HEK293 (cell line): ENCODE measurements at regions not wholly inside any gene's neighbourhood (a gene's known extent, or its start where the extent isn't known, plus 50 kb on each side); places are given as distances from the start of the nearest gene placed in this dataset.
"Not testable (repeated sequence)": the region's sequence is repeated elsewhere in the genome, so short reads cannot be mapped to it uniquely, and the experiment has no call there.

Source experiments
- CTCF ChIA-PET: fragments of 350-600 bp; formaldehyde crosslinking; extraction: SDS; loops from one replicate; lab custom pipeline; 2021; ENCODE audit warnings: antibody characterized with exemption; lab: Yijun Ruan, JAX
- POLR2A ChIA-PET: fragments of 300-600 bp; formaldehyde crosslinking; extraction: SDS; loops from one replicate; lab custom pipeline; 2020; ENCODE audit warnings: antibody characterized with exemption, inconsistent platforms; lab: Yijun Ruan, JAX
- H3K27ac ChIP-seq: fragments of 200-500 bp; sonication (Bioruptor generic); 2 replicates; pipeline ENCODE4 v1.5.1; 2014; ENCODE audit warnings: low read depth, low read length, control low read depth, inconsistent platforms; ENCODE audit errors: extremely low read depth
- H3K36me3 ChIP-seq, 2 experiments: fragments of 200-500 bp in 1 of 2; sonication (Bioruptor generic) in 1 of 2; 1 replicate in 1 of 2; 2 replicates in 1 of 2; pipeline ENCODE4 v1.5.1; 2014 to 2017; ENCODE audit warnings: inconsistent platforms in 2 of 2, low read length in 2 of 2; ENCODE audit not compliant: control insufficient read depth in 2 of 2, insufficient read depth in 1 of 2
- H3K4me1 ChIP-seq: fragments of 200-500 bp; sonication (Bioruptor generic); 2 replicates; pipeline ENCODE4 v1.5.1; 2014; ENCODE audit warnings: mild to moderate bottlenecking, low read length, inconsistent platforms; ENCODE audit not compliant: control insufficient read depth, insufficient read depth
- H3K4me3 ChIP-seq: 2 replicates; pipeline ENCODE4 v1.5.1; 2011; ENCODE audit warnings: low read depth, mild to moderate bottlenecking, control low read depth, low read length, moderate library complexity
- H3K9me3 ChIP-seq: fragments of 200-500 bp; sonication (Bioruptor generic); 2 replicates; pipeline ENCODE4 v1.5.1; 2014; ENCODE audit warnings: low read depth, low read length, inconsistent platforms; ENCODE audit not compliant: control insufficient read depth, insufficient read depth
- GFI1B ChIP-seq: fragments of 450-650 bp; formaldehyde crosslinking; IDR thresholded peaks from 2 replicates; pipeline ENCODE4 v1.5.1; 2016; ENCODE audit warnings: missing biosample characterization, missing genetic modification characterization
- REPIN1 ChIP-seq: fragments of 450-650 bp; formaldehyde crosslinking; IDR thresholded peaks from 2 replicates; pipeline ENCODE4 v1.5.1; 2017; ENCODE audit warnings: missing biosample characterization, missing genetic modification characterization, low read depth
- SETDB1 ChIP-seq: IDR thresholded peaks from one replicate; pipeline ENCODE4 v1.6.1; 2017; ENCODE audit warnings: mild to moderate bottlenecking, low read length, moderate library complexity, mixed read lengths; ENCODE audit not compliant: insufficient read length
- TRIM28 ChIP-seq: IDR thresholded peaks from 2 replicates; pipeline ENCODE4 v1.6.1; 2011; ENCODE audit warnings: low read length, control low read depth, borderline replicate concordance
- ZBTB10 ChIP-seq: fragments of 450-650 bp; formaldehyde crosslinking; IDR thresholded peaks from 2 replicates; pipeline ENCODE4 v1.5.1; 2016; ENCODE audit warnings: missing biosample characterization, missing genetic modification characterization
- ZBTB20 ChIP-seq: fragments of 450-650 bp; formaldehyde crosslinking; IDR thresholded peaks from 2 replicates; pipeline ENCODE4 v1.5.1; 2016; ENCODE audit warnings: missing biosample characterization, missing genetic modification characterization
- ZBTB48 ChIP-seq: fragments of 450-650 bp; formaldehyde crosslinking; IDR thresholded peaks from 2 replicates; pipeline ENCODE4 v1.5.1; 2016; ENCODE audit warnings: missing biosample characterization, missing genetic modification characterization
- ZBTB49 ChIP-seq: fragments of 450-650 bp; formaldehyde crosslinking; IDR thresholded peaks from 2 replicates; pipeline ENCODE4 v1.5.1; 2016; ENCODE audit warnings: missing biosample characterization, missing genetic modification characterization, low read depth
- ZIC2 ChIP-seq: fragments of 450-650 bp; formaldehyde crosslinking; IDR thresholded peaks from 2 replicates; pipeline ENCODE4 v1.5.1; 2016; ENCODE audit warnings: missing biosample characterization, missing genetic modification characterization
- ZNF146 ChIP-seq: fragments of 450-650 bp; formaldehyde crosslinking; IDR thresholded peaks from 2 replicates; pipeline ENCODE4 v1.5.1; 2016; ENCODE audit warnings: missing biosample characterization, missing genetic modification characterization
- ZNF155 ChIP-seq: fragments of 450-650 bp; formaldehyde crosslinking; IDR thresholded peaks from 2 replicates; pipeline ENCODE4 v1.5.1; 2016; ENCODE audit warnings: missing biosample characterization, missing genetic modification characterization
- ZNF175 ChIP-seq: fragments of 450-650 bp; formaldehyde crosslinking; IDR thresholded peaks from 2 replicates; pipeline ENCODE4 v1.5.1; 2016; ENCODE audit warnings: missing biosample characterization, missing genetic modification characterization
- ZNF19 ChIP-seq: fragments of 450-650 bp; formaldehyde crosslinking; IDR thresholded peaks from 2 replicates; pipeline ENCODE4; 2016; ENCODE audit warnings: missing biosample characterization, missing genetic modification characterization, low read depth
- ZNF24 ChIP-seq: fragments of 450-650 bp; formaldehyde crosslinking; IDR thresholded peaks from 2 replicates; pipeline ENCODE4 v1.5.1; 2016; ENCODE audit warnings: missing biosample characterization, missing genetic modification characterization
- ZNF280D ChIP-seq: fragments of 450-650 bp; formaldehyde crosslinking; IDR thresholded peaks from 2 replicates; pipeline ENCODE4 v1.5.1; 2016; ENCODE audit warnings: missing biosample characterization, missing genetic modification characterization
- ZNF423 ChIP-seq: fragments of 450-650 bp; formaldehyde crosslinking; IDR thresholded peaks from 2 replicates; pipeline ENCODE4 v1.5.1; 2016; ENCODE audit warnings: missing biosample characterization, missing genetic modification characterization
- ZNF433 ChIP-seq: fragments of 450-650 bp; formaldehyde crosslinking; IDR thresholded peaks from 2 replicates; pipeline ENCODE4 v1.5.1; 2016; ENCODE audit warnings: missing biosample characterization, missing genetic modification characterization, low read depth
- ZNF48 ChIP-seq: fragments of 450-650 bp; formaldehyde crosslinking; IDR thresholded peaks from 2 replicates; pipeline ENCODE4 v1.5.1; 2016; ENCODE audit warnings: missing biosample characterization, missing genetic modification characterization
- ZNF555 ChIP-seq: fragments of 450-650 bp; formaldehyde crosslinking; conservative IDR thresholded peaks from 2 replicates; pipeline ENCODE4 v1.5.1; 2017; ENCODE audit warnings: missing biosample characterization, mild to moderate bottlenecking, missing genetic modification characterization, inconsistent platforms
- ZNF585B ChIP-seq: fragments of 450-650 bp; formaldehyde crosslinking; IDR thresholded peaks from 2 replicates; pipeline ENCODE4 v1.5.1; 2016; ENCODE audit warnings: missing biosample characterization, missing genetic modification characterization
- ZNF626 ChIP-seq: fragments of 450-650 bp; sonication (Bioruptor Pico); formaldehyde crosslinking; IDR thresholded peaks from 2 replicates; pipeline ENCODE4 v1.5.1; 2018; ENCODE audit warnings: missing biosample characterization, missing genetic modification characterization, inconsistent platforms
- ZNF707 ChIP-seq: fragments of 450-650 bp; formaldehyde crosslinking; IDR thresholded peaks from 2 replicates; pipeline ENCODE4 v1.5.1; 2016; ENCODE audit warnings: missing biosample characterization, missing genetic modification characterization
- ZNF777 ChIP-seq: fragments of 450-650 bp; formaldehyde crosslinking; IDR thresholded peaks from 2 replicates; pipeline ENCODE4 v1.5.1; 2017; ENCODE audit warnings: missing biosample characterization, missing genetic modification characterization, borderline replicate concordance
- ZNF785 ChIP-seq: fragments of 450-650 bp; formaldehyde crosslinking; IDR thresholded peaks from 2 replicates; pipeline ENCODE4 v1.5.1; 2016; ENCODE audit warnings: missing biosample characterization, missing genetic modification characterization
- ZNF830 ChIP-seq: fragments of 450-650 bp; IDR thresholded peaks from 2 replicates; pipeline ENCODE4 v1.5.0; 2018; ENCODE audit warnings: missing biosample characterization, missing genetic modification characterization, low read depth, mild to moderate bottlenecking, moderate library complexity
- ZSCAN5A ChIP-seq: fragments of 450-650 bp; formaldehyde crosslinking; IDR thresholded peaks from 2 replicates; pipeline ENCODE4 v1.5.1; 2016; ENCODE audit warnings: missing biosample characterization, missing genetic modification characterization

- H3K4me3 ChIP-seq, H3K36me3 ChIP-seq, H3K9me3 ChIP-seq, POLR2A ChIA-PET, H3K27ac ChIP-seq, H3K4me1 ChIP-seq, CTCF ChIA-PET: not testable (repeated sequence)
- peak; percentile 19; the same call in 1 of the 2 replicates for TF ChIP-seq TRIM28
- TF ChIP-seq SETDB1: peak; percentile 27
- TF ChIP-seq ZNF707 (tag by site-specific recombination): peak; percentile 91
These were observed 127.5 kb downstream of the TFCP2L1 start for GRCh38 chr2:121157481-121157880.

GRCh38 chr2:121159291-121160071 is 125.5 kb downstream of the TFCP2L1 start:
- POLR2A ChIA-PET: no interaction called here

GRCh38 chr2:121160366-121160765 is 124.6 kb downstream of the TFCP2L1 start:
- Histone ChIP-seq H3K27ac (no peak overlapping the region), H3K9me3 (no peaks in the 10 kb centered on the region), H3K36me3 (no peaks in the 10 kb centered on the region), H3K4me3 (no peak overlapping the region), H3K4me1 (no peaks in the 10 kb centered on the region)
- ChIA-PET POLR2A (no interaction called here), CTCF (interaction anchor here (0.7 to 1.5 kb wide), 4 partner anchors 8 to 196 kb away, joined by 3 read pairs; no protein-coding TSS in a partner anchor)
- TF ChIP-seq ZBTB10 (tag by site-specific recombination) (no peak), ZNF785 (tag by site-specific recombination) (no peak), ZNF175 (tag by site-specific recombination) (no peak), ZNF777 (tag by site-specific recombination) (no peak), ZIC2 (no peak), ZBTB49 (tag by site-specific recombination) (no peak), REPIN1 (tag by site-specific recombination) (no peak), TRIM28 (no peak), ZNF555 (no peak), ZBTB48 (no peak), ZNF48 (tag by site-specific recombination) (no peak), ZNF155 (no peak), ZNF280D (tag by site-specific recombination) (no peak), ZBTB20 (tag by site-specific recombination) (no peak), ZSCAN5A (tag by site-specific recombination) (no peak)

More at GRCh38 chr2:121159291-121160071, 125.5 kb downstream of the TFCP2L1 start:
- CTCF ChIA-PET: interaction anchor here (0.6 to 1.5 kb wide), 4 partner anchors 10 to 197 kb away, joined by 3 read pairs; no protein-coding TSS in a partner anchor
- H3K36me3 ChIP-seq: no peaks in the 10 kb centered on the region
- TF ChIP-seq ZNF146 (no peak), ZNF433 (tag by site-specific recombination) (no peak), GFI1B (no peak), ZNF626 (tag by site-specific recombination) (no peak), ZNF24 (no peak), ZNF423 (tag by site-specific recombination) (no peak), ZNF585B (tag by site-specific recombination) (no peak), ZNF19 (tag by site-specific recombination) (no peak), ZNF830 (no peak)
- no peak overlapping the region for H3K4me3 ChIP-seq
- no peaks in the 10 kb centered on the region for H3K9me3 ChIP-seq
- H3K27ac ChIP-seq: no peak overlapping the region
- H3K4me1 ChIP-seq: no peaks in the 10 kb centered on the region
